ENCODE measurements at regions not wholly inside any gene's neighbourhood (a gene's known extent, or its start where the extent isn't known, plus 50 kb on each side); places are given as distances from the start of the nearest gene placed in this dataset.

- H3F3A ChIP-seq (ENCODE audit: control insufficient read depth, insufficient read depth): no peaks in the 10 kb centered on the region
- H3K27ac ChIP-seq (ENCODE audit: low read depth, low read length): no peak overlapping the region
- H4K20me1 ChIP-seq (ENCODE audit: control insufficient read depth, insufficient read depth, low read depth, low read length): no peaks in the 10 kb centered on the region
- H3K9me3 ChIP-seq (ENCODE audit: control insufficient read depth, insufficient read depth, low read length): no peaks in the 10 kb centered on the region
- H3K4me1 ChIP-seq (ENCODE audit: control insufficient read depth, low read length): no peaks in the 10 kb centered on the region
- no peaks in the 10 kb centered on the region for H3K9me2 ChIP-seq (replicated peaks; ENCODE audit: control insufficient read depth, low read length)
- H3K79me2 ChIP-seq (ENCODE audit: control insufficient read depth, low read length): no peaks in the 10 kb centered on the region
- H3K4me3 ChIP-seq (ENCODE audit: low read length): no peak overlapping the region
- no peak for TF ChIP-seq CTCF (IDR thresholded peaks at IDR 0.05; ENCODE audit: low read depth, low read length, poor library complexity, severe bottlenecking)
- H3K4me2 ChIP-seq (ENCODE audit: low read length): no peak overlapping the region
- H3K27me3 ChIP-seq (ENCODE audit: control insufficient read depth, low read length): 0 out of 2 replicates have a peak, but pooled peaks cover 2% of the 10 kb centered on the region
- H3K36me3 ChIP-seq (ENCODE audit: control insufficient read depth, low read length): no peaks in the 10 kb centered on the region
These were observed 192.0 kb upstream of the NAV2 start for GRCh38 chr11:19520681-19521080.

GRCh38 chr11:19519912-19520641 lies 192.6 kb upstream of the NAV2 start:
- TF ChIP-seq CTCF (IDR thresholded peaks at IDR 0.05; ENCODE audit: low read depth, low read length, poor library complexity, severe bottlenecking) (no peak), EZH2phosphoT487 (IDR thresholded peaks at IDR 0.05; ENCODE audit: borderline replicate concordance, low read length) (no peak)
- Histone ChIP-seq H3K4me2 (ENCODE audit: low read length) (no peak overlapping the region), H3K79me2 (ENCODE audit: control insufficient read depth, low read length) (no peaks in the 10 kb centered on the region), H3K4me1 (ENCODE audit: control insufficient read depth, low read length) (no peaks in the 10 kb centered on the region), H3K27ac (ENCODE audit: low read depth, low read length) (no peak overlapping the region), H3K4me3 (ENCODE audit: low read length) (no peak overlapping the region), H3F3A (ENCODE audit: control insufficient read depth, insufficient read depth) (no peaks in the 10 kb centered on the region), H4K20me1 (ENCODE audit: control insufficient read depth, insufficient read depth, low read depth, low read length) (no peaks in the 10 kb centered on the region), H3K27me3 (ENCODE audit: control insufficient read depth, low read length) (0 out of 2 replicates have a peak, but pooled peaks cover 2% of the 10 kb centered on the region), H3K9me3 (ENCODE audit: control insufficient read depth, insufficient read depth, low read length) (no peaks in the 10 kb centered on the region), H3K36me3 (ENCODE audit: control insufficient read depth, low read length) (no peaks in the 10 kb centered on the region), H3K9me2 (replicated peaks; ENCODE audit: control insufficient read depth, low read length) (no peaks in the 10 kb centered on the region)

- no peaks in the 10 kb centered on the region for H3K9me2 ChIP-seq (replicated peaks; ENCODE audit: control insufficient read depth, low read length)
- 0 out of 2 replicates have a peak, but pooled peaks cover 2% of the 10 kb centered on the region for H3K27me3 ChIP-seq (ENCODE audit: control insufficient read depth, low read length)
- TF ChIP-seq EZH2phosphoT487 (IDR thresholded peaks at IDR 0.05; ENCODE audit: borderline replicate concordance, low read length): no peak
- TF ChIP-seq CTCF (IDR thresholded peaks at IDR 0.05; ENCODE audit: low read depth, low read length, poor library complexity, severe bottlenecking): no peak
- no peaks in the 10 kb centered on the region for H3F3A ChIP-seq (ENCODE audit: control insufficient read depth, insufficient read depth)
- no peaks in the 10 kb centered on the region for H3K9me3 ChIP-seq (ENCODE audit: control insufficient read depth, insufficient read depth, low read length)
- no peak overlapping the region for H3K4me3 ChIP-seq (ENCODE audit: low read length)
- no peaks in the 10 kb centered on the region for H4K20me1 ChIP-seq (ENCODE audit: control insufficient read depth, insufficient read depth, low read depth, low read length)
- H3K27ac ChIP-seq (ENCODE audit: low read depth, low read length): no peak overlapping the region
- H3K79me2 ChIP-seq (ENCODE audit: control insufficient read depth, low read length): no peaks in the 10 kb centered on the region
- H3K4me2 ChIP-seq (ENCODE audit: low read length): no peak overlapping the region
- no peaks in the 10 kb centered on the region for H3K36me3 ChIP-seq (ENCODE audit: control insufficient read depth, low read length)
- no peaks in the 10 kb centered on the region for H3K4me1 ChIP-seq (ENCODE audit: control insufficient read depth, low read length)
These were observed 193.3 kb upstream of the NAV2 start for GRCh38 chr11:19519353-19519752.
